SK-MEL-5 (cell line): ENCODE measurements at regions not wholly inside any gene's neighbourhood (a gene's known extent, or its start where the extent isn't known, plus 50 kb on each side); places are given as distances from the start of the nearest gene placed in this dataset.
"Not testable (repeated sequence)": the region's sequence is repeated elsewhere in the genome, so short reads cannot be mapped to it uniquely, and the experiment has no call there.

Experiments used
- DNase-seq: peaks from one replicate; pipeline ENCODE4 v3.0.0-alpha.2; 2016; ENCODE audit warnings: low read depth, low spot score
- in situ Hi-C: cut with HindIII; loops from 2 replicates; pipeline ENCODE4 v1.10.0; 2016; ENCODE audit warnings: low sequenced_read_pairs, high pct_unique_total_duplicates, low pct_unique_long_range_greater_than_20kb

GRCh38 chr2:84187258-84187657 is 271.8 kb downstream of the SUCLG1 start:
- DNase-seq, result no peak
- in situ Hi-C loops, result no loop called here

GRCh38 chr2:84181927-84182326 is 277.2 kb downstream of the SUCLG1 start:
- in situ Hi-C loops, result no loop called here
- DNase-seq, result no peak

- DNase-seq, result no peak
- in situ Hi-C loops, result no loop called here
These were observed 281.3 kb downstream of the SUCLG1 start for GRCh38 chr2:84177733-84178132.

GRCh38 chr2:84175970-84176369 is 283.1 kb downstream of the SUCLG1 start:
- no peak for DNase-seq
- in situ Hi-C loops, result no loop called here

- DNase-seq, result no peak
- in situ Hi-C loops, result no loop called here
These were observed 283.7 kb downstream of the SUCLG1 start for GRCh38 chr2:84175340-84175739.

GRCh38 chr2:84173041-84173440 is 286.0 kb downstream of the SUCLG1 start:
- in situ Hi-C loops, result no loop called here
- no peak for DNase-seq

GRCh38 chr2:84170979-84171378 is 288.1 kb downstream of the SUCLG1 start:
- DNase-seq, result no peak
- in situ Hi-C loops, result no loop called here

GRCh38 chr2:84169871-84170270 is 289.2 kb downstream of the SUCLG1 start:
- in situ Hi-C loops, result no loop called here
- DNase-seq, result no peak

- in situ Hi-C loops, DNase-seq: not testable (repeated sequence)
These were observed 290.5 kb downstream of the SUCLG1 start for GRCh38 chr2:84168552-84168951.

GRCh38 chr2:84165256-84165655 is 293.8 kb downstream of the SUCLG1 start:
- DNase-seq, result no peak
- in situ Hi-C loops, result no loop called here

GRCh38 chr2:84160453-84160852 is 298.6 kb downstream of the SUCLG1 start:
- no peak for DNase-seq
- in situ Hi-C loops, result no loop called here

- DNase-seq, result no peak
- in situ Hi-C loops, result no loop called here
These were observed 300.5 kb downstream of the SUCLG1 start for GRCh38 chr2:84158605-84159004.

GRCh38 chr2:84152462-84152861 is 306.6 kb downstream of the SUCLG1 start:
- no peak for DNase-seq
- in situ Hi-C loops, result no loop called here

GRCh38 chr2:84144345-84144744 is 314.7 kb downstream of the SUCLG1 start:
- in situ Hi-C loops, result no loop called here

GRCh38 chr2:84137034-84137433 is 322.0 kb downstream of the SUCLG1 start:
- DNase-seq, result no peak
- in situ Hi-C loops, result no loop called here

More at GRCh38 chr2:84144345-84144744, 314.7 kb downstream of the SUCLG1 start:
- no peak for DNase-seq

GRCh38 chr2:84132370-84132769 is 326.7 kb downstream of the SUCLG1 start:
- in situ Hi-C loops, result no loop called here
- DNase-seq, result no peak

GRCh38 chr2:84131278-84131830 is 327.7 kb downstream of the SUCLG1 start:
- DNase-seq, result no peak
- in situ Hi-C loops, result no loop called here

- no peak for DNase-seq
- in situ Hi-C loops, result no loop called here
These were observed 330.1 kb downstream of the SUCLG1 start for GRCh38 chr2:84129018-84129417.

- in situ Hi-C loops, DNase-seq: not testable (repeated sequence)
These were observed 331.3 kb downstream of the SUCLG1 start for GRCh38 chr2:84127812-84128211.

GRCh38 chr2:84126530-84126929 is 332.6 kb downstream of the SUCLG1 start:
- no peak for DNase-seq
- in situ Hi-C loops, result no loop called here
